ENCODE measurements at regions not wholly inside any gene's neighbourhood (a gene's known extent, or its start where the extent isn't known, plus 50 kb on each side); places are given as distances from the start of the nearest gene placed in this dataset.

- no peak for DNase-seq (ENCODE audit: low read depth in 2 of 2)
Measured at GRCh38 chrX:8971116-8971515, 62.8 kb downstream of the FAM9B start.

DNA sequence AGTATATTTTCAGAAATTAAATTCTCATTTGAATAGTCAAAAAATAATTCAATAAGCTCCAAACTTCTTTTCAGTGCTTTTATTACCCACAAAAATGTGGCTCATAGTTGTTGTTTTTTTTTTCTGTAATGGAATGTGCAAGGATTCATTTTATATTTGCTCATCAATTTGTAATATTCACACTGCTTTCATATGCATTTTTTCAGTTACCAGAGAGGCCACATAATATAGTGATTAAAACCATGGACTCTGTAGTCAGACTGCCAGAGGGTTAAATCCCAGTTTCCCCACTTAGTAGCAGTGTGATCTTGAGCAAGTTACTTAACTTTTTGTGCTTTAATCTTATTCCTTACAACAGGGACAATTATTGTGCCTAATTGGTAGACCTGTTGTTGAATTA is 64.5 kb downstream of the FAM9B start:
- no peak for DNase-seq (ENCODE audit: low read depth in 2 of 2)

- DNase-seq (ENCODE audit: low read depth in 2 of 2), result no peak
Measured at GRCh38 chrX:8967461-8967860, 66.5 kb downstream of the FAM9B start.

- no peak for DNase-seq (ENCODE audit: low read depth in 2 of 2)
Measured at GRCh38 chrX:8960957-8961468, 72.9 kb downstream of the FAM9B start.

- DNase-seq (ENCODE audit: low read depth in 2 of 2), result no peak
Measured at GRCh38 chrX:8955511-8955910, 78.4 kb downstream of the FAM9B start.

DNA sequence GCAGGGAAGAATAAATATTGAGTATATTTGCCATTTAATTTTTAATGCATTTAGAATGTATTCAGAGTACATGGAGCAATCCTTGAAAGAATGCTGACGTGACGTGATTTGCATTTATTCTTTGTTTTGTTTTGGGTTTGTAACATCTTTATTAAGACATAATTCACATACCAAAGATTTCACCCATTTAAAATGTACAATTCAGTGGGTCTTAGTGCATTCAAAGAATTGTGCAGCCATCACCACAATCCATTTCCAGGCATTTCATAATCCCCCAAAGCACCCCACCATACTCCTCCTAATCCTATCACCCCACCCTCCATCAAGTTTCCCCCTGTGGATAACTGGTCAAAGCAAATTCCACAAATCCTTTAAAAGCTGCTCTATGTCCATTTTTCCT is 87.4 kb downstream of the FAM9B start:
- DNase-seq (ENCODE audit: low read depth in 2 of 2), result no peak

GRCh38 chrX:8939322-8939721 is 94.6 kb downstream of the FAM9B start:
- DNase-seq (ENCODE audit: low read depth in 2 of 2), result no peak

DNA sequence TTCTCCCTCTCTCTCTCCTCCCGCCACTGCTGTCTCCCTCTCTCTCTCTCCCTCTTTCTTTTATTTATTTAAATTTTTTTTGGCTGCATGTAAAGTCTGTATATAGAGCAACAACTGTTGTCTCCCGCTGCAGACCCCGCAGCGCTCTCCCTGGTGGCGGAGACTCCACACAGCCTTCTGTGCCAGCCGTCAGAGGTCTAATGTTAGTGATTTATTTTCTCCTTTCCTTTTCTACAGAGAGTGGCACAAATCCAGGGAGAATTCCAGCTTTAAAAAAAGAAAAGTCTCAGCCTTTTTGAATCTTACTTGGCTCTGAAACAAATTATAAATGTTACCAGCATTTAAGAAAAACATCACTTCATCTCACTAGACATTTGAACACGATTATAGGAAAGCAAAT is 106.2 kb downstream of the FAM9B start:
- DNase-seq (ENCODE audit: low read depth in 2 of 2), result no peak

DNA sequence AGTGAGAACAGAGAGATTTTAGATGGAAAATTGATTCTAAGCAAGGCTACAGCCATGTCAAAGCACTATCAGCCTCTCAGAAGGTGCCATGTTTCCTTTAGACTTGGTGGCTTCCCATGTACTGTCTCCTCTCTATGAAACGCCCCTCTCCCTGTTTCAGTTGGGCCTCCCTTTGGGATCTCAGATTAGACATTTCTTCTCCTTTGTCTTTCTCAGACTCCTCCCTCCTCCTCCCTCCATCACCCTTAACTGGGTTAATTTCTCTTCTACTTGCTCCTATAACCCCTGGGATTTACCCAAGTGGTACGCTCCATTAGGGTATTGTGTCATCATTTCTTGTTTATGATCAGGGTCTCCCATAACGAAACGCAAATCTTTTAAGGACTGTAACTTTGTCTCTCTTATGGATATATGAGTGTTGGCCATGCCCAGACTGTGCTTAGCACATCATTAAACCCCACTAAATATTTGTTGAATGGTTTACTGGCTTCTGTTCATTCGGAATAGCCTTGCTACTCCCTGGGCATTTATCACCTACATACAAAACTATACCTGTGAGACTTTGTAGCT is 106.8 kb downstream of the FAM9B start:
- no peak for DNase-seq (ENCODE audit: low read depth in 2 of 2)

DNA sequence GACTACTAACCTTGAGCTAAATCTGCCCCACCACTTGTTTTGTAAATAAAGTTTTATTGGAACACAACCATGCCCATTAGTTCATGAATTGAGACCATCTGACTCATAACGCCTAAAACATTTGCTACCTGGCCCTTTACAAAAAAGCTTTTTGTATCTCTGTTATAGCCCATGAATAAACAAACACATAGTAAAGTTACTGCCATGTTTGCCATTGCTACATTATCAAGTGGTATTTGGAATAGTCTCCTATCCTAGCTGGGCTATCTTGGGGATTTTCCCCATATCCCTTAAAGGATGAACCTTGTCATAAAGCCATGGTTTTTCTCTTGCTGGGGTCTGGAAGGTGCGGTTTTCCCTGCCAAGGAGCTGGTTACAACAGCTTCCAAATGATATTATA is 112.3 kb downstream of the FAM9B start:
- DNase-seq (ENCODE audit: low read depth in 2 of 2), result no peak

GRCh38 chrX:8919801-8920200 is 114.1 kb downstream of the FAM9B start:
- no peak for DNase-seq (ENCODE audit: low read depth in 2 of 2)

GRCh38 chrX:8916697-8917096 is 115.5 kb upstream of the FAM9A start:
- DNase-seq (ENCODE audit: low read depth in 2 of 2), result no peak

DNA sequence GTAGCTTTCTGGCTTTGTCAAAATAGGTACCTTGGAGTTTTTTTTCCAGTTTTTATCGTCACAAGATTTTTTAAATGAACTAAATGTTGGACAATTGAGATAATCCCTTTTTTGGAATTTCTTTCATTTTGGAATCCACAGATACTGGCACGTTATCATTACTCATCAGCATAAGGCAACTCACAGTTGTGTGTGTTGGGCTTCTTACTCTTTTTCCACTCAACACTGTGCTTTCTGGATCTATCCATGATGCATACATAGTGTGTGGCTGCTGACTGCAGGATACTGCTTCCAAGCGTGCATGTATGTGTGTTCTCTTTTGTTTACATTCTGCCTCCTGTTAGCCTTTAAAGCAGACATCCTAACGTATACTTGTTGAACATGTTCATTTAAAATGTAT is 113.5 kb upstream of the FAM9A start:
- no peak for DNase-seq (ENCODE audit: low read depth in 2 of 2)

GRCh38 chrX:8913655-8914409 is 112.6 kb upstream of the FAM9A start:
- no peak for DNase-seq (ENCODE audit: low read depth in 2 of 2)

- DNase-seq (ENCODE audit: low read depth in 2 of 2), result no peak
Measured at GRCh38 chrX:8907688-8908087, 106.5 kb upstream of the FAM9A start.

DNA sequence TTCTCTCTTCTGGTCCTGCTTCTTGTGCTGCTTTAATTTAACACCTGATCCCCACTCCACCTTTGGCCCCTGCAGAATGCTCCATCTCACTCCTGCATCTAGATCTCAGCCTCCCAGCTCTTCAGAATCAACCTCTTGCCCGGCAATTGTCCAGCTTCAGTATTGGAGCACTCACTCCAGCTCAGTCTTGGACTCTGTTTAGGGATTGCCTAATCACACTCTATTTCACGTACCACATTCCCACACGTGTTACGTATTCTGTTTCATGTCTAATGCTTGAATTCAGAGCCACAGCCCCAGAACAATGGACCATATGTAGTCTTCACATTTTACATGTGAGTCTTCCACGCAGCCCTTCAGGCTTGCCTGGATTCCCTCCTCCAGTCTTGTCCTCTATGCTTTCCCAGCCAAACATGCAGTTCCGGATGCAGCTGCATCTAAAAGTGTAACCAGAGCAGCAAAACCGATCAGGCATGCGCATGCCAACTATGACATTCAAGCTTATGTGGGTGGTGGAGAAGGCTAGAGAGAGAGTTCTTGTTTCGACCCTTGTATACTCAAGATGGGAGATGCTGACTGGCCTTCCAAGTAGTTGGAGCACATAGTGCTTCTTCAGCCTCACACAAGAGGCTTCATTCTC is 105.2 kb upstream of the FAM9A start:
- no peak for DNase-seq (ENCODE audit: low read depth in 2 of 2)

DNA sequence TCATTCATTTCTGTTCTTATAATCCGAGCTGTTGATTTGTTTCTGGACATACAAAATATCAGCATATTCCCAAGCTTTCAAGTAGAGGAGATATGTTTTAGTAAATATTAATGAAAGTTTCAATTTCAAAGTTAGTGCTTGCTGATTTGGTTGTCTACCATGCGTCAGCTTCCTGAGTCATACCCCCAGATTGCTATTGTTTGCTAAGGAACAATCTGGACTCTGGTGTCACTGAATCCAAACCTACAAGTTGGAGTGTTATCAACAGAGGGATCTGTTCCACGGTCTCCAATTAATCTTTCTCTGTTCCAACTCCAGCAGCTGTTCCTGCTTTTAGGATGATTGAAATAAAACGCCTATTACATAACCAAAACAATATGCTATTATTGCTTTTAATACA is 96.1 kb upstream of the FAM9A start:
- DNase-seq (ENCODE audit: low read depth in 2 of 2), result no peak

- DNase-seq (ENCODE audit: low read depth in 2 of 2), result no peak
Measured at GRCh38 chrX:8890794-8891193, 89.6 kb upstream of the FAM9A start.

DNA sequence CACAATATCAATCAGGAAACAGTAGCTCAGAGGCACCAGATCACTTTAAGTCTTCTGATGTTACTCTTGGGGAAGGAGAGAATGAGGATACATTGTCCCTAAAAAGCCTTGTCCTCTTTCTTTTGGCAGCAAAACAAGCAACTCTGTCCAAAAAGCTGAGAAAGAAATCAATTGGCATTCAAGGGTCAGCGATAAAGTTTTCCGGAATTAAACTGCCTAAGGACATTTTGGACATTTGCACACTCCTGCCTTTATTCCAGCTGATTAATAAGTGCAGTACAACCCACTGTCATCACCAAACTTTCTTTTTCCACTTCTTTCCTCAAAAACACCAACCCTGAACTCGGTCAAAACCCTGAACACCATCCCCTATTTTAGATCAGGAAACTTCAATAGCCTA is 85.8 kb upstream of the FAM9A start:
- no peak for DNase-seq (ENCODE audit: low read depth in 2 of 2)

- peak in 1 of 2 donors; percentile 5 for DNase-seq (ENCODE audit: low read depth in 2 of 2)
Measured at GRCh38 chrX:8879750-8880149, 78.6 kb upstream of the FAM9A start.

GRCh38 chrX:8873956-8874355 is 72.8 kb upstream of the FAM9A start:
- DNase-seq (ENCODE audit: low read depth in 2 of 2), result no peak

- no peak for DNase-seq (ENCODE audit: low read depth in 2 of 2)
Measured at GRCh38 chrX:8873102-8873501, 71.9 kb upstream of the FAM9A start.

GRCh38 chrX:8870411-8870810 is 69.2 kb upstream of the FAM9A start:
- no peak for DNase-seq (ENCODE audit: low read depth in 2 of 2)

Measured in stimulated activated CD4-positive, alpha-beta T cell treated with anti-CD3 and anti-CD28 coated beads, Interleukin-4, amount 100 ng/mL, for 48 hours (primary cell).